CD8-positive, alpha-beta memory T cell (primary cell): ENCODE measurements at regions not wholly inside any gene's neighbourhood (a gene's known extent, or its start where the extent isn't known, plus 50 kb on each side); places are given as distances from the start of the nearest gene placed in this dataset.
"Not testable (repeated sequence)": the region's sequence is repeated elsewhere in the genome, so short reads cannot be mapped to it uniquely, and the experiment has no call there.

Experiments
- CTCF ChIA-PET: fragments of 350-600 bp; sonication (Branson Sonifier 250); formaldehyde crosslinking; loops from one replicate; lab custom pipeline; 2021; ENCODE audit warnings: antibody characterized with exemption; lab: Charles Lee
- POLR2A ChIA-PET: fragments of 350-600 bp; sonication (Branson Sonifier 250); formaldehyde crosslinking; loops from one replicate; lab custom pipeline; 2021; ENCODE audit warnings: antibody characterized with exemption; lab: Charles Lee
- DNase-seq, 5 donors: peaks; one replicate each; pipeline versions ENCODE4 v3.0.0 to v3.0.0-alpha.2; 2020 to 2022; ENCODE audit warnings: mixed read lengths in 1 of 5
- H3K27ac ChIP-seq: one replicate; pipeline ENCODE4 v1.7.0; 2013; ENCODE audit warnings: low read depth, mild to moderate bottlenecking, low read length, moderate library complexity
- H3K27me3 ChIP-seq: 2 replicates; pipeline ENCODE4 v1.7.0; 2013; ENCODE audit warnings: low read length, mild to moderate bottlenecking; ENCODE audit not compliant: insufficient read depth, poor library complexity, severe bottlenecking
- H3K36me3 ChIP-seq: 2 replicates; pipeline ENCODE4 v1.7.0; 2013; ENCODE audit warnings: mild to moderate bottlenecking, low read length, moderate library complexity; ENCODE audit not compliant: insufficient read depth
- H3K4me1 ChIP-seq: 2 replicates; pipeline ENCODE4 v1.7.0; 2013; ENCODE audit warnings: mild to moderate bottlenecking, low read length, moderate library complexity; ENCODE audit not compliant: insufficient read depth
- H3K4me3 ChIP-seq: 2 replicates; pipeline ENCODE4 v1.7.0; 2013; ENCODE audit warnings: mild to moderate bottlenecking, low read length
- H3K9me3 ChIP-seq: 2 replicates; pipeline ENCODE4 v1.7.0; 2013; ENCODE audit warnings: mild to moderate bottlenecking, low read length
- H3K27ac Mint-ChIP-seq, 8 donors: one replicate each; pipeline ENCODE4 v1.8.0; 2020 to 2021; ENCODE audit warnings: mixed read lengths in 8 of 8, mild to moderate bottlenecking in 6 of 8, inconsistent platforms in 3 of 8, moderate library complexity in 3 of 8
- H3K27me3 Mint-ChIP-seq, 2 donors: one replicate each; pipeline ENCODE4 v1.8.0; 2020 to 2021; ENCODE audit warnings: mixed read lengths in 2 of 2, mild to moderate bottlenecking in 1 of 2, moderate library complexity in 1 of 2
- H3K36me3 Mint-ChIP-seq, 3 donors: one replicate each; pipeline ENCODE4 v1.8.0; 2020 to 2021; ENCODE audit warnings: mixed read lengths in 3 of 3, inconsistent platforms in 1 of 3, mild to moderate bottlenecking in 1 of 3
- H3K4me1 Mint-ChIP-seq, 3 donors: one replicate each; pipeline ENCODE4 v1.8.0; 2020 to 2021; ENCODE audit warnings: mixed read lengths in 3 of 3, inconsistent platforms in 1 of 3, mild to moderate bottlenecking in 1 of 3
- H3K4me3 Mint-ChIP-seq, 7 donors: one replicate each; pipeline ENCODE4 v1.8.0; 2020 to 2021; ENCODE audit warnings: mixed read lengths in 7 of 7, mild to moderate bottlenecking in 6 of 7, moderate library complexity in 4 of 7, inconsistent platforms in 2 of 7
- H3K9me3 Mint-ChIP-seq, 5 donors: one replicate each; pipeline ENCODE4 v1.8.0; 2020 to 2022; ENCODE audit warnings: mixed read lengths in 5 of 5, mild to moderate bottlenecking in 3 of 5, moderate library complexity in 2 of 5, inconsistent platforms in 1 of 5

DNA sequence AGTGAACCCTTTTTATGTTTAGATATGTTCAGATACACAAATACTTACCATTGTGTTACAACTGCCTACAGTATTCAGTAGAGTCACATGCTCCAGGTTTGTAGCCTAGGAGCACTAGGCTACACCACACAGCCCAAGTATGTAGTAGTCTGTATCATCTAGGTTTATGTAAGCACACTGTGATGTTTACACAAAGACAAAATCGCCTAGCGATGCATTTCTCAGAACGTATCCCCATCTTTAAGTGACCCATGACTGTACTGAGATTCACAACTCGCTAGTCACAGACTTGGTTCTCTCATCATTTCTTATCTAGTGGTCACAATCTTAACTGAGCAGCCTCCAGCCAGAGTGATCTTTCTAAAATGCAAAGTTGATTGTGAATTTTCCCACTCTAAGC is 119.2 kb downstream of the RASSF10 start:
- POLR2A ChIA-PET: no interaction called here

GRCh38 chr11:13134066-13134465 is 125.0 kb downstream of the RASSF10 start:
- ChIA-PET POLR2A (no interaction called here), CTCF (no interaction called here)
- Mint-ChIP-seq H3K4me1 (no peaks in the 10 kb centered on the region), H3K36me3 (no peaks in the 10 kb centered on the region), H3K27me3 (peaks cover 4 to 33% of the 10 kb centered on the region in 2 donors), H3K4me3 (no peak overlapping the region), H3K27ac (no peak overlapping the region), H3K9me3 (peaks cover 0 to 7% (median 2%) of the 10 kb centered on the region in 5 donors)
- no peaks in the 10 kb centered on the region for H3K4me1 ChIP-seq
- H3K27me3 ChIP-seq: no peaks in the 10 kb centered on the region
- no peak overlapping the region for H3K27ac ChIP-seq
- no peaks in the 10 kb centered on the region for H3K36me3 ChIP-seq
- H3K4me3 ChIP-seq: no peak overlapping the region
- H3K9me3 ChIP-seq: no peaks in the 10 kb centered on the region
- no peak for DNase-seq

More for the DNA sequence above, 119.2 kb downstream of the RASSF10 start:
- Histone ChIP-seq H3K4me1 (no peaks in the 10 kb centered on the region), H3K4me3 (no peak overlapping the region), H3K27ac (no peak overlapping the region), H3K9me3 (no peaks in the 10 kb centered on the region), H3K27me3 (no peaks in the 10 kb centered on the region), H3K36me3 (no peaks in the 10 kb centered on the region)
- no peak for DNase-seq
- no peak overlapping the region for H3K4me3 Mint-ChIP-seq
- peaks cover 4 to 34% of the 10 kb centered on the region in 2 donors for H3K27me3 Mint-ChIP-seq
- H3K4me1 Mint-ChIP-seq: no peaks in the 10 kb centered on the region
- no peaks in the 10 kb centered on the region for H3K36me3 Mint-ChIP-seq
- CTCF ChIA-PET: no interaction called here
- H3K27ac Mint-ChIP-seq: no peak overlapping the region
- H3K9me3 Mint-ChIP-seq: peaks cover 0 to 7% (median 2%) of the 10 kb centered on the region in 5 donors

DNA sequence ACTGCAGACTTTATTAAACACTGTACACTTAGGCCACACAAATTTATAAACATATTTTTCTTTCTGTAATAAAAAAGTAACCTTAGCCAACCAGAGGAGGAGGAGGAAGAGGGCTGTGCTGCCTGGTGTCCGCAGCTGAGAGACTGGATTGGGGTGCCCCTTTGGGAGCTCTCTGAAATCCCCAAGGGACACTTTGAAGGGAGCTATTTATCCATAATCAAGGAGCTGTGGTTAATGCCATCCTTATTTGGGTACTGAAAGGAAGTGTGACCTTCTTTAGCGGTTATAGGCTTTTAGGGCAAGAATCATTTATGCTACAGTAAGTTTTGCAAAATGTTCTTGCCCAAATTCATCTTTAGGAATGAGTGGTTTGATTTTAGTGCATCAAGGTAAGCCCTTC is 125.8 kb downstream of the RASSF10 start:
- no peaks in the 10 kb centered on the region for H3K4me1 ChIP-seq
- H3K27ac ChIP-seq: no peak overlapping the region
- H3K4me3 ChIP-seq: no peak overlapping the region
- DNase-seq: no peak
- H3K9me3 ChIP-seq: no peaks in the 10 kb centered on the region
- Mint-ChIP-seq H3K4me3 (no peak overlapping the region), H3K36me3 (no peaks in the 10 kb centered on the region), H3K9me3 (peaks cover 0 to 7% (median 2%) of the 10 kb centered on the region in 5 donors), H3K4me1 (no peaks in the 10 kb centered on the region), H3K27me3 (peaks cover 1 to 38% of the 10 kb centered on the region in 2 donors), H3K27ac (no peak overlapping the region)
- CTCF ChIA-PET: no interaction called here
- no peaks in the 10 kb centered on the region for H3K27me3 ChIP-seq
- no peaks in the 10 kb centered on the region for H3K36me3 ChIP-seq
- POLR2A ChIA-PET: no interaction called here

DNA sequence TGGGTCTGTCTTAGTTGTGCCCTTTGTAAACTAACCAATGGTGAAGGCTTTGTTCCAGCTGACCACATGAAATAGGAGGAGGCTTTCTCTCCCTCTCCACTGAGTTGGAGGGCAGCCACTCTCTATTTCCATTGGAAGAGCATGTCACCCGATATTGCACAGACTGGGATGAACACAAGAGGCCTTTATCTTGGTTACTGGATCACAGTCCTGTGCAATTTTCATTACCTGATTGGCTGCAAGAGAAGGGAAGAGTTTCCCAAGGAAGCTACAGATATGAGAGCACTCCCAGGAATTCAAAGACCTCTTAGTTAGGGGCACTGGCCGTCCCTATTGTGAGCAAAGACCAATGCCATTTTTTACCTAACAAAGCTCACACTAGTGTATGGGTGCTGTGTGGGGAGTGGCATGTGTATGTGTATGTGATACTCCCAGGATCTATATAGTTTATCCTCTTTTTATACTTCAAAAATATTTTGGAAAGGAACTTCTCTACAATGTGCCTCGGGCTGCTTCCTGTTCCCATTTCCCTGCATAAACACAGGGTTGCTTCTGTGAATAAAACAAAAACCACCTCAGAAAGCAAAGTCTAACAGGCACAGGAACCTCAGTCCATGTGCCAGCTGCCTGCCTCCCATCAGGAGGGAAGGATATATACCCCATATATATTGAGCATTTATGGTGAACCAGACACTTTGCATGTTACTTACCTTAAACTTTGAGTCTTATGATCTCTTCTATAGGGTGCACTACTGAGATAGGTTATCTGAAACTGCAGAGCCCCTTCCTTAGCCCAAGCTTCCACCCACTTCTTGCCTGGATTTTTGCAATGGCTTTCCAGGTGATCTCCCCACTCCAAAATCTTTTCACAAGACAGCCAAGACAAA is 126.5 kb downstream of the RASSF10 start:
- no peak overlapping the region for H3K27ac Mint-ChIP-seq
- Histone ChIP-seq H3K4me3 (no peak overlapping the region), H3K27ac (no peak overlapping the region), H3K4me1 (no peaks in the 10 kb centered on the region), H3K36me3 (no peaks in the 10 kb centered on the region), H3K9me3 (no peaks in the 10 kb centered on the region), H3K27me3 (no peaks in the 10 kb centered on the region)
- DNase-seq: no peak
- POLR2A ChIA-PET: no interaction called here
- no peaks in the 10 kb centered on the region for H3K36me3 Mint-ChIP-seq
- CTCF ChIA-PET: no interaction called here
- no peaks in the 10 kb centered on the region for H3K4me1 Mint-ChIP-seq
- H3K4me3 Mint-ChIP-seq: no peak overlapping the region
- H3K27me3 Mint-ChIP-seq: peaks cover 5 to 45% of the 10 kb centered on the region in 2 donors
- H3K9me3 Mint-ChIP-seq: peaks cover 0 to 4% (median 1%) of the 10 kb centered on the region in 5 donors

GRCh38 chr11:13136272-13136596 is 127.1 kb downstream of the RASSF10 start:
- Mint-ChIP-seq H3K4me3 (no peak overlapping the region), H3K27ac (no peak overlapping the region), H3K4me1 (no peaks in the 10 kb centered on the region), H3K27me3 (peaks cover 5 to 46% of the 10 kb centered on the region in 2 donors), H3K36me3 (no peaks in the 10 kb centered on the region), H3K9me3 (peaks cover 0 to 2% (median 0%) of the 10 kb centered on the region in 5 donors)
- Histone ChIP-seq H3K4me1 (no peaks in the 10 kb centered on the region), H3K9me3 (no peaks in the 10 kb centered on the region), H3K27ac (no peak overlapping the region), H3K4me3 (no peak overlapping the region), H3K27me3 (no peaks in the 10 kb centered on the region), H3K36me3 (no peaks in the 10 kb centered on the region)
- POLR2A ChIA-PET: no interaction called here
- no peak for DNase-seq
- CTCF ChIA-PET: no interaction called here

GRCh38 chr11:13137844-13138301 is 128.8 kb downstream of the RASSF10 start:
- ChIA-PET CTCF (no interaction called here), POLR2A (no interaction called here)
- H3K4me3 ChIP-seq: no peak overlapping the region
- DNase-seq: no peak
- no peaks in the 10 kb centered on the region for H3K27me3 ChIP-seq
- Mint-ChIP-seq H3K4me3 (no peak overlapping the region), H3K27ac (no peak overlapping the region), H3K27me3 (peaks cover 5 to 58% of the 10 kb centered on the region in 2 donors), H3K36me3 (no peaks in the 10 kb centered on the region), H3K4me1 (no peaks in the 10 kb centered on the region), H3K9me3 (peaks cover 0 to 1% (median 0%) of the 10 kb centered on the region in 5 donors)
- H3K9me3 ChIP-seq: no peaks in the 10 kb centered on the region
- H3K4me1 ChIP-seq: no peaks in the 10 kb centered on the region
- H3K36me3 ChIP-seq: no peaks in the 10 kb centered on the region
- H3K27ac ChIP-seq: no peak overlapping the region

GRCh38 chr11:13139085-13139484 is 130.0 kb downstream of the RASSF10 start:
- DNase-seq, H3K4me3 ChIP-seq, H3K36me3 ChIP-seq, CTCF ChIA-PET, H3K4me1 ChIP-seq, H3K9me3 Mint-ChIP-seq, H3K9me3 ChIP-seq, H3K36me3 Mint-ChIP-seq, POLR2A ChIA-PET, H3K4me1 Mint-ChIP-seq, H3K27ac Mint-ChIP-seq, H3K27me3 ChIP-seq, H3K27ac ChIP-seq, H3K4me3 Mint-ChIP-seq: not testable (repeated sequence)
- peaks cover 5 to 62% of the 10 kb centered on the region in 2 donors for H3K27me3 Mint-ChIP-seq

- H3K4me1 ChIP-seq: no peaks in the 10 kb centered on the region
- Mint-ChIP-seq H3K27me3 (peaks cover 5 to 60% of the 10 kb centered on the region in 2 donors), H3K4me1 (no peaks in the 10 kb centered on the region), H3K27ac (no peak overlapping the region), H3K36me3 (no peaks in the 10 kb centered on the region), H3K9me3 (peaks cover 0 to 1% (median 0%) of the 10 kb centered on the region in 5 donors), H3K4me3 (no peak overlapping the region)
- no peak overlapping the region for H3K27ac ChIP-seq
- no peaks in the 10 kb centered on the region for H3K36me3 ChIP-seq
- no peak overlapping the region for H3K4me3 ChIP-seq
- ChIA-PET POLR2A (no interaction called here), CTCF (interaction anchor here (0.6 kb wide), 1 partner anchor 75 kb away, joined by 3 read pairs; no protein-coding TSS in a partner anchor)
- H3K27me3 ChIP-seq: no peaks in the 10 kb centered on the region
- no peak for DNase-seq
- H3K9me3 ChIP-seq: no peaks in the 10 kb centered on the region
Measured at GRCh38 chr11:13140028-13140870, 131.1 kb downstream of the RASSF10 start.
